ENCODE measurements at regions not wholly inside any gene's neighbourhood (a gene's known extent, or its start where the extent isn't known, plus 50 kb on each side); places are given as distances from the start of the nearest gene placed in this dataset.
"Not testable (repeated sequence)": the region's sequence is repeated elsewhere in the genome, so short reads cannot be mapped to it uniquely, and the experiment has no call there.

DNA sequence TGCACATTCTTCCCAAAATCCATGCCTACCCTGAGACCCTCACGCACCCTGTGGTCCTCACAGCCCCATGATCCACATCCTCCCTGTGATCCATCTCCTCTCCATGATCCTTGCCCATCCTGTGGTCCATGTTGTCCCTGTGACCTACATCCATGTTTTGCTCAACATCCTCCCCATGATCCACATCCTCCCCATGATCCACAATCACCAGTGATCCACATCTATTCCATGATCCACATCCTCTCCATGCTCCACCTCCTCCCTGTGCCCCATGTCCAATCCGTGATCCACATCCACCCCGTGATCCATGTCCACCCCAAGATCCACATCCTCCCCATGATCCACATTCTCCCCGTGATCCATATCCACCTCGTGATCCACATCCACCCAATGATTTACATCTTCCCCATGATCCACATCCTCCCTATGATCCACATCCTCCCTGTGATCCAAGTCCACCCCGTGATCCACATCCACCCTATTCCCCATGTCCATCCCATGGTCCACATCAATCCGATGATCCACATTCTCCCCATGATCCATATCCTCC, 281.2 kb downstream of the MYCN start:
- ATAC-seq (ENCODE audit: low read depth) (no peak), DNase-seq (no peak)
- no peak overlapping the region for H3K4me3 Mint-ChIP-seq
- H3K27me3 Mint-ChIP-seq, result no peaks in the 10 kb centered on the region
- POLR2A ChIA-PET, result no interaction called here
- no peaks in the 10 kb centered on the region for H3K36me3 Mint-ChIP-seq
- H3K9me3 Mint-ChIP-seq, result no peaks in the 10 kb centered on the region
- H3K27ac Mint-ChIP-seq, result no peak overlapping the region
- no peaks in the 10 kb centered on the region for H3K4me1 Mint-ChIP-seq

DNA sequence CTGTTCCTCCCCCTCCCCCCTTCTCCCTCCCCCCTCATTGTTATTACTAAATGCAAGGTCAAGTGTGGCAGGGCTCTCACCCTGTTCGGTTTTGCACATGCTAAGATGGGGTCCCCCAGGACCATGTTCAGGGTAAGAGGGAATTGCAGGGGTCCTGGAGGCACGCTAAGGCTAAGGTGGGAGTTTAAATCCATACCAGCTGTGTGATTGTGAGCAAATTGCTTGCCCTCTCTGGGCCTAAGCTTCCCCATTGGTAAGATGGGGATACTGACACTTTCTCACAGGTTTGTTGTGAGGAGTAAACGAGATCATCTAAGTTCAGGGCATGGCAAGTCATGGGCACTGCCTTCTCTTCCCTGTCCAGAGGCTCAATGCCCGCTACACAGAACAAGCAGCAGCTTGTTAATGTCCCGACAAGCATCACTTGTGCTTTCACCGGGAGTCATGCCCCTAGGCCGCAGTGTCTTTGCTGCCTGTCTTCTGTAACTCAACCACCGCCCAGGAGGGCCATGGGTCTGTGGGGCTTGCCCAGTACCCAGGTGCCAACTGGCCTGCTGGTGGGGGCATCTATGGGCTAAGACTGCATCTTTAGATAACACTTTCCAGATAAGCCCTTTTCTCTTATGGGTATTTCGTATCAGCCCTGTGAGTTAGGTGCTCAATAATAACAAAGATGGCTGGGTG, 279.1 kb downstream of the MYCN start:
- Mint-ChIP-seq H3K36me3 (no peaks in the 10 kb centered on the region), H3K9me3 (no peaks in the 10 kb centered on the region), H3K4me3 (no peak overlapping the region), H3K27me3 (no peaks in the 10 kb centered on the region), H3K4me1 (no peaks in the 10 kb centered on the region), H3K27ac (no peak overlapping the region)
- DNase-seq (no peak), ATAC-seq (ENCODE audit: low read depth) (no peak)
- POLR2A ChIA-PET, result no interaction called here

DNA sequence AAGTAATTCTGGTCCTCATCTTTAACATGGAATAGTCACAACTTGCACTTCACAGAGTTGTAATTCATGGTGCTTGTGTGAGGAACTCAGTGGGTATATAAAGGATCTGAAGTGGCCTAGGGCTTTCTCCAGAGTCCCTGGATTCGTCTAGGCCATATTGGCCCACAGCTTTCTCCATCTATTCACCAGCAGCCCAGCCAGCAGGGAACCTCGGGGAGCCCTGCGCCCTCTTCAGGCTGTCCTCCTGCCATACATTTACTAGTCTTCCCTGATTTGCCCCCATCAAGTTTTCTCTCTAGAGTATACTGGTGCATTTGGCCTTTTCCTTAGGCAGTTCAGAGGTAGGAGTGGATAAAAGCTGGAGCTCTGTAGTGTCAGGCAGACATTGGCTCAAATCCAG, 278.3 kb downstream of the MYCN start:
- H3K9me3 Mint-ChIP-seq, result no peaks in the 10 kb centered on the region
- ATAC-seq (ENCODE audit: low read depth), result no peak
- no peaks in the 10 kb centered on the region for H3K27me3 Mint-ChIP-seq
- no peak overlapping the region for H3K27ac Mint-ChIP-seq
- H3K4me3 Mint-ChIP-seq, result no peak overlapping the region
- H3K36me3 Mint-ChIP-seq, result no peaks in the 10 kb centered on the region
- POLR2A ChIA-PET, result no interaction called here
- H3K4me1 Mint-ChIP-seq, result no peaks in the 10 kb centered on the region
- no peak for DNase-seq

DNA sequence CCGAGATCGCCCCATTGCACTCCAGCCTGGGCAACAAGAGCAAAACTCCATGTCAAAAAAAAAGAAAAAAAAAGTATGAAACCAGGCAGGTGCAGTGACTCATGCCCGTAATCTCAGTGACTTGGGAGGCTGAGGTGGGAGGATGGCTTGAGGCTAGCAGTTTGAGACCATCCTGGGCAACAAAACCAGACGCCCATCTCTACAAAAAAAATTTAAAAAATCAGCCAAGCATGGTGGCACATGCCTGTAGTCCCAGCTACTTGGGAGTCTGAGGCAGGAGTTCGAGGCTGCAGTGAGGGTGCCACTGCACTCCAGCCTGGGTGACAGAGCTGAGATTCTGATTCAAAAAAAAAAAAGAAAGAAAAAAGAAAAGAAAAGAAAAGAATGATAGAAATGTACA, 277.8 kb downstream of the MYCN start:
- POLR2A ChIA-PET, result no interaction called here
- no peak for DNase-seq
- ATAC-seq (ENCODE audit: low read depth), result no peak
- Mint-ChIP-seq H3K9me3 (no peaks in the 10 kb centered on the region), H3K4me3 (no peak overlapping the region), H3K27ac (no peak overlapping the region), H3K4me1 (no peaks in the 10 kb centered on the region), H3K36me3 (no peaks in the 10 kb centered on the region), H3K27me3 (no peaks in the 10 kb centered on the region)

DNA sequence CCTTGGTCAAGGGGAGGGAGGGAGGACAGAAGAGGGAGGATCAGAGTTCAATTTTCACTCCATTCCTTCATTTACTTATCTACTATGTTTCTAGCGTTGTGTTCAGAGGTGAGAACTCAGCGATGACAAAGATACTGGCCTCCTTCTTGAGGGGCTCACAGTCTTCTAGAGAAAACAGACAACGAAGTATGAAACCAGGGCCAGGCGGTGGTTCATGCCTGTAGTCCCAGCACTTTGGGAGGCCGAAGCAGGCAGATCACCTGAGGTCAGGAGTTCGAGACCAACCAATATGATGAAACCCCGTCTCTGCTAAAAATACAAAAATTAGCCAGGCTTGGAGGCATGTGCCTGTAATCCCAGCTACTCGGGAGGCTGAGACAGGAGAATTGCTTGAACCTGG, 277.4 kb downstream of the MYCN start:
- H3K4me1 Mint-ChIP-seq; H3K27me3 Mint-ChIP-seq; POLR2A ChIA-PET; DNase-seq; H3K36me3 Mint-ChIP-seq; ATAC-seq (ENCODE audit: low read depth); H3K4me3 Mint-ChIP-seq; H3K27ac Mint-ChIP-seq; H3K9me3 Mint-ChIP-seq: not testable (repeated sequence)

DNA sequence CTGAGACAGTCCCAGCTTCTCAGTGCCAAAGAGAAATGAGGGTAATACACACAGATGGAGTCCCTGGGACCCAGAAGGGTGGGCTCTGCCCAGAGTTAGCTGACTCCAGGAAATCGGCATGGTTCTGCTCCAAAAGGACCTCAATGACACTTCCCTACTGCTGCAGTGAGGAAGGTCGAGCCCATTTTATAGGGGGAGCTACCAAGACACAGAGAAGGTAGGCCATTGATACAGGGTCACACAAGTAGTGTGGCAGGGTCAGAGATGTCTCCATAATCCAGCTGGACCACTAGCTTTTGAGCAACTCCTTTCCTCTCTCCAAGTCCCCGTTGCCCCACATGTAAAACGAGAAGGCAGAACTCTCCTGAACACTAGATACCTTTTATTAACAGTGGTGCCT, 276.9 kb downstream of the MYCN start:
- Mint-ChIP-seq H3K36me3 (no peaks in the 10 kb centered on the region), H3K9me3 (no peaks in the 10 kb centered on the region), H3K4me3 (no peak overlapping the region), H3K27me3 (no peaks in the 10 kb centered on the region), H3K4me1 (no peaks in the 10 kb centered on the region), H3K27ac (no peak overlapping the region)
- DNase-seq, result no peak
- POLR2A ChIA-PET, result no interaction called here
- no peak for ATAC-seq (ENCODE audit: low read depth)

DNA sequence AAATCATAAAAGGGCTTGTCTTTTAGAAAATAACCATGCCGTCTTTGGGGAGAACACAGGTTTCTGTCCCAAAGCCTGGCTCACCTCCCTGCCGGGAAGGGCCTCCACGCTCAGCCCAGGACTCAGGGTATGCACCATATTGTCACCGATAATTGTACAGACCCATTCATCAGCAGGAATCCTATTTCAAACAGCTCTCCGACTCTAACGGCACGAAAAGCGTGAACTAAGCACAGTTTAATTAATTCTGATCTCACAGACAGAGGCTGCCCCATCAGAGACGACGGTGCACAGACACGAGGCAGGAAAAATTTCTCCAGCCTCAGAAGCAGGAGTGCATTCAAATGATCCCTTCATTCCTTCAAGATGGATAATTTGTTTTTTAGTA, 276.2 kb downstream of the MYCN start:
- POLR2A ChIA-PET, result no interaction called here
- no peak for DNase-seq
- no peak for ATAC-seq (ENCODE audit: low read depth)
- H3K9me3 Mint-ChIP-seq, result no peaks in the 10 kb centered on the region
- H3K27me3 Mint-ChIP-seq, result no peaks in the 10 kb centered on the region
- no peaks in the 10 kb centered on the region for H3K4me1 Mint-ChIP-seq
- H3K36me3 Mint-ChIP-seq, result no peaks in the 10 kb centered on the region
- no peak overlapping the region for H3K4me3 Mint-ChIP-seq
- no peak overlapping the region for H3K27ac Mint-ChIP-seq

DNA sequence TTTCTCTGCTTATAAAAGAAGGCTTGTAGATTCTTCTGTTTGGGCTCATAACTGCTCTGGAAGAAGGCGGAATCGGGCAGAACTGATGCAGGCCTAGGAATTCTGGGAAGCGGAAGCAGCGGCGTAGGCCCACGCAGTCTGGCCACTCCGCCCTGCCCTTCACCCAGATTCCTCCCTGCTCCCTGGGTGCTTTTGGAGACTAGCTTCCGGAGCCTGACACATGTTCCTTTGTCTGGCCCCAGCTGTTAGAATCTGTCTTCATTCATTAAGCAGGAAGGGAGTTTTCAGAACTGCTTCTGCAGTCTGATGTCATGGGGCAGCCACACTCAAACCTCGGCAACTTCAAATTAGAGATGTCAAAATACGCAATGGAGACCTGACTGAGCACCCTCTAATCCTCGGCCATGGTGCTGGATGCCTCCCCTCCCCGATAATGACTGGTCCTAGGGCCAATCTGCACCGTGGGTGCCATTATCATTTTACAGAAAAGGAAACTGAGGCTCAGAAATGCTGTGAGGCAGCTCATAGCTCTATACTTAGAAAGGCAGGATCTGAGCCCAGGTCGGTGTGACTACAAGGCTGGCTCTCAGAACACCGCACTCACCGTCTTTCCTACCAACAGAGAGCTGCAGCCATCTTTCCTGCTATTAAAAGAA, 275.7 kb downstream of the MYCN start:
- POLR2A ChIA-PET, result no interaction called here
- Mint-ChIP-seq H3K27ac (no peak overlapping the region), H3K36me3 (no peaks in the 10 kb centered on the region), H3K27me3 (no peaks in the 10 kb centered on the region), H3K4me3 (no peak overlapping the region), H3K4me1 (no peaks in the 10 kb centered on the region), H3K9me3 (no peaks in the 10 kb centered on the region)
- ATAC-seq (ENCODE audit: low read depth), result no peak
- no peak for DNase-seq

DNA sequence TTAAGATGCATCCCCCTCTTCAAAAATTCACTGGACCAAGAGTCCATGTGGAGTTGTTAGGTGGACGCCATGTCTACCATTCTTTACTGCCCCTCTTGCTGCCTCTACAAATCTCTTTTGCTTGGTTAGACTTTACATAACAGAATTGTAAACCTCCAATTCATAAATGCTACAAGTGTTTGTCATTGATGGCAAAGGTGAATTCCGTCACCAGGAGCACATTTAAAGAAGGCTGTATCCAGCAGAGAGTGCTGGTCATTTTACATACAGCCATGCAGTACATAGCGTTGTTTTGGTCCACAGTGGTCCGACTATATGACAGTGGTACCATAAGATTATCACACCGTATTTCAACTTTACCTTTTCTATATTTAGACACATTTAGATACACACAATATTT, 274.5 kb downstream of the MYCN start:
- no peak overlapping the region for H3K27ac Mint-ChIP-seq

DNA sequence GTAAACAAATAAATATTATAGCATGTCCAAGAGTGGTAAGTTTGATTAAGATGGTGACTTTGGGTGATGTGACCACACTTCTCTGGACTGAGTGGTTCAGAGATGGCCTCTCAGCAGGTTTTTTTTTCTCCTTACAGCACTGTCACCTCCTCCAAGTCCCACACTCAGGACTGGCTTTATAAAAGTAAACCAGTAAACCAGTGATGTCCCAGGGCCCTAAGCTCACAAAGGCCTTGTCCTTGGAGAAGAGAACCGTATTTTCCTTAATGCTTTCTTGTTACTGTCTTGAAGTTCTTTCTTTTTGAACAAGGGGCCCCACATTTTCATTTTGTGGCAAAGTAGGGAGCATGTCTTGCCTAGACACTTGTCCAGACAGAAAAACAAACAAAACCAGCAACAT, 274.0 kb downstream of the MYCN start:
- no peaks in the 10 kb centered on the region for H3K9me3 Mint-ChIP-seq
- no peak for DNase-seq
- no peak overlapping the region for H3K4me3 Mint-ChIP-seq
- no peaks in the 10 kb centered on the region for H3K4me1 Mint-ChIP-seq
- no peak for ATAC-seq (ENCODE audit: low read depth)
- H3K36me3 Mint-ChIP-seq, result no peaks in the 10 kb centered on the region
- POLR2A ChIA-PET, result no interaction called here
- no peaks in the 10 kb centered on the region for H3K27me3 Mint-ChIP-seq
- no peak overlapping the region for H3K27ac Mint-ChIP-seq

More for the DNA sequence above, 274.5 kb downstream of the MYCN start:
- ATAC-seq (ENCODE audit: low read depth), result no peak
- Mint-ChIP-seq H3K4me3 (no peak overlapping the region), H3K4me1 (no peaks in the 10 kb centered on the region), H3K27me3 (no peaks in the 10 kb centered on the region), H3K36me3 (no peaks in the 10 kb centered on the region), H3K9me3 (no peaks in the 10 kb centered on the region)
- no peak for DNase-seq
- POLR2A ChIA-PET, result no interaction called here

DNA sequence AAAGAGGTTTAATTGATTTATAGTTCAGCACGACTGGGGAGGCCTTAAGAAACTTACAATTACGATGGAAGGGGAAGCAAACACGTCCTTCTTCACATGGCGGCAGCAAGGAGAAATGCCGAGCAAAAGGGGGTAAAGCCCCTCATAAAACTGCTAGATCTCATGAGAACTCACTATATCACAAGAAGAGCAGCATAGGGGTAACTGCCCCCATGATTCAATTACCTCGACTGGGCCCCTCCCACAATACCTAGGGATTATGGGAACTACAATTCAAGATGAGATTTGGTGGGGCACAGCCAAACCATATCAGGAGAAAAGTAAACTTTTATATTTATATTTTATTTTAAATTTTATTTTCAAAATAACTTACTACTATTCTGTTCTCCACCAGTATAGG, 272.0 kb downstream of the MYCN start:
- H3K36me3 Mint-ChIP-seq, result no peaks in the 10 kb centered on the region
- ATAC-seq (ENCODE audit: low read depth), result no peak
- H3K9me3 Mint-ChIP-seq, result peaks cover 3% of the 10 kb centered on the region
- H3K27ac Mint-ChIP-seq, result no peak overlapping the region
- POLR2A ChIA-PET, result no interaction called here
- no peaks in the 10 kb centered on the region for H3K4me1 Mint-ChIP-seq
- DNase-seq, result no peak
- H3K4me3 Mint-ChIP-seq, result no peak overlapping the region
- no peaks in the 10 kb centered on the region for H3K27me3 Mint-ChIP-seq

DNA sequence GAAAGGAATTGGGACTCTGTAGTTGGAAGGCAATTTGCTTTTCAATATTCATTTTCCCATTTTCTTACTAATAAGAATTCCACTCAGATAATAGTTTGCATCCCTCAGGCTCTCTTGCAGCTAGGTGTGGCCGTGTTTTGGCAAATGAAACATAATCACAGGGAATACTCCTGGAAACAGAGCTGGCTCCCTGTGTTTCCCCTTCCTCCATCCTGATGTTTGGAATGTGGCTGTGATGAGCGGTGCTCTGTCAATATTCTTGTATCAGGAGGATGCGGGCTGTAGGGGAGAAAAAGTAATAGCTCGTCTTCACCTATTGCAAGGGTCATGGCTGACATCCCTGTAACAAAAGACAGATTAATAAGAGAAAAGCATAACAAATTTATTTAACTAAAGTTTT, 271.0 kb downstream of the MYCN start:
- no peaks in the 10 kb centered on the region for H3K27me3 Mint-ChIP-seq

DNA sequence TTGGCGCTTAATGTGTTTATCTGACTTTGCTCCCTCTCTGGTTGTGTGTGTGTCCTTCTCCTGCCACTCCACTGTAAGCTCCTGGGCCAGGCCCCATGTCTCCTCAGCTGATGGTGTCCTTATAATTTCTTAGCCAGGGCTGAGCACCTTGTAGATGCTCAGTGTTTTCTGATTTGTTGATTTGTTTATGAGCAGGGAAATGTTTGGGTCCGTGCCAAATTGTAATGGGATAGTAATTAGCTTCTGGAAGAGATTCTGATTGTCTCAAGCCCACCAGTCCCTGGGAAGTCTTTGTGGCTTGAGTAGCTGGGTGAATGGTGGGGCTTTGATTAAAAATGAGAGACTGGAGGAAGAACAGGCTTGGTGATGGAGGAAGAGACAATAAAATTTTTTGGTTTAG, 270.5 kb downstream of the MYCN start:
- Mint-ChIP-seq H3K4me1 (no peaks in the 10 kb centered on the region), H3K9me3 (peaks cover 3% of the 10 kb centered on the region), H3K36me3 (no peaks in the 10 kb centered on the region), H3K27ac (no peak overlapping the region), H3K4me3 (no peak overlapping the region), H3K27me3 (no peaks in the 10 kb centered on the region)
- DNase-seq (no peak), ATAC-seq (ENCODE audit: low read depth) (no peak)
- POLR2A ChIA-PET, result no interaction called here

More for the DNA sequence above, 271.0 kb downstream of the MYCN start:
- Mint-ChIP-seq H3K36me3 (no peaks in the 10 kb centered on the region), H3K4me1 (no peaks in the 10 kb centered on the region), H3K4me3 (no peak overlapping the region), H3K9me3 (peaks cover 3% of the 10 kb centered on the region), H3K27ac (no peak overlapping the region)
- POLR2A ChIA-PET, result no interaction called here
- DNase-seq (no peak), ATAC-seq (ENCODE audit: low read depth) (no peak)

DNA sequence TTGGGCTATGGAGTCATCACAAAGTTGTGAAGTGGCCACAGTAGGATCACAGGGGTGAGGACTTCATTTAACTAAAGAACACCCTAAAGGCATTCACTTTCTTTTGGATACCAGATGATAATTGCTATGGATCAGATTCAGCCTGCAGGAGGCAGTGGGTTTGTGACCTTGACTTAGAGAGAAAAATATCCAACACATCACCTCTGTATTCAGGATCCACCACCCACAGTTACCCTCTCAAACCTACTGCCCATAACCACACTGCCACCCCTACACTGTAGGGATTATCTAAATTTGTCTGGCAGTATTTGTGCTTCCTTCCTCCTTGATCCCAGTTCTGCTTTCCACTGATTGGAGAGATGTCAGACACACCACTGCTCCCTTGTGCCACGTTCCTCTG, 269.4 kb downstream of the MYCN start:
- Mint-ChIP-seq H3K4me1 (no peaks in the 10 kb centered on the region), H3K4me3 (no peak overlapping the region), H3K9me3 (peaks cover 3% of the 10 kb centered on the region), H3K36me3 (no peaks in the 10 kb centered on the region), H3K27ac (no peak overlapping the region), H3K27me3 (no peaks in the 10 kb centered on the region)
- ATAC-seq (ENCODE audit: low read depth) (no peak), DNase-seq (no peak)
- POLR2A ChIA-PET, result no interaction called here

All from activated naive CD8-positive, alpha-beta T cell treated with anti-CD3 and anti-CD28 coated beads, Interleukin-2, amount 10 ng/mL, durations not matched to agents 7 days and 5 days (primary cell).